Heart left ventricle (tissue), 16 donors: ENCODE measurements at regions not wholly inside any gene's neighbourhood (a gene's known extent, or its start where the extent isn't known, plus 50 kb on each side); places are given as distances from the start of the nearest gene placed in this dataset.

Source experiments
- ATAC-seq, 4 donors: fragments of 200-7000 bp; cut with Tn5 transposase; one replicate each; pipeline ENCODE4 v1.9.1; 2020 to 2022; ENCODE audit warnings: moderate library complexity in 4 of 4, mild to moderate bottlenecking in 3 of 4, moderate number of reproducible peaks in 1 of 4
- DNase-seq, 5 donors: peaks; one replicate each; pipeline ENCODE4 v3.0.0-alpha.2; 2020
- H3K27ac ChIP-seq, 12 donors: fragments of 200-600 bp; sonication (generic) in 4 of 12; one replicate each; pipeline versions ENCODE4 v1.5.0 to v1.8.0; 2016 to 2022; ENCODE audit warnings: mild to moderate bottlenecking in 2 of 12
- H3K27me3 ChIP-seq, 9 donors: fragments of 200-600 bp; sonication (generic) in 2 of 9; one replicate each; pipeline versions ENCODE4 v1.5.1 to v1.8.0; 2016 to 2022; ENCODE audit warnings: mild to moderate bottlenecking in 3 of 9
- H3K36me3 ChIP-seq, 9 donors: fragments of 200-600 bp; sonication (generic) in 2 of 9; one replicate each; pipeline versions ENCODE4 v1.5.0 to v1.8.0; 2018 to 2022; ENCODE audit warnings: mild to moderate bottlenecking in 2 of 9
- H3K4me1 ChIP-seq, 12 donors: fragments of 200-600 bp; sonication (generic) in 4 of 12; one replicate each; pipeline versions ENCODE4 v1.5.0 to v1.8.0; 2016 to 2022; ENCODE audit warnings: mild to moderate bottlenecking in 3 of 12
- H3K4me3 ChIP-seq, 12 donors: fragments of 200-600 bp; sonication (generic) in 4 of 12; one replicate each; pipeline versions ENCODE4 v1.5.0 to v1.8.0; 2017 to 2022; ENCODE audit warnings: mild to moderate bottlenecking in 9 of 12, moderate library complexity in 4 of 12
- H3K9me3 ChIP-seq, 12 donors: fragments of 200-600 bp; sonication (generic) in 4 of 12; one replicate each; pipeline versions ENCODE4 v1.5.0 to v1.8.0; 2016 to 2022; ENCODE audit warnings: mild to moderate bottlenecking in 1 of 12
- POLR2A ChIP-seq, 2 donors: fragments of 450-650 bp; IDR thresholded peaks; one replicate each; pipeline ENCODE4 v1.6.1; 2017; ENCODE audit warnings: antibody characterized with exemption in 2 of 2, mild to moderate bottlenecking in 2 of 2, moderate library complexity in 2 of 2
- whole genome bisulfite sequencing, 4 donors: extraction: QIAGEN DNeasy Blood & Tissue Kit in 2 of 4; methylation state at CpG; one replicate each; pipeline versions ENCODE4 v1.1.5 to v1.1.7; 2013 to 2018; 5-methylcytosine and 5-hydroxymethylcytosine counted together
- intact Hi-C, 10 donors: fragments of 100-400 bp; cut with DNase I; formaldehyde crosslinking; loops; one replicate each; pipeline versions ENCODE4 v1.11.1 to v1.14.2; 2022
- TF ChIP-seq, protein P1 (sequence below), 12 donors: fragments of 200-600 bp; sonication (generic) in 4 of 12; IDR thresholded peaks; one replicate each; pipeline versions ENCODE4 v1.5.0 to v1.8.0; 2018 to 2022; ENCODE audit warnings: antibody characterized with exemption in 12 of 12, mild to moderate bottlenecking in 5 of 12
- donor health status: ischemic (EF 13 %, LVEDD 7.1; RV severe dilation, severe dysfunction).
- donor health status: healthy with polysubstance abuse.
- donor health status: DM: no; HTN: yes; CAD: no.
- donor health status: DM: no; HTN: no; CAD: no.
- donor health status: ischemic (EF 25% LVEDD 6.9; RV normal size, moderate dysfunction).
- donor health status: ischemic (EF 25% LVEDD 5.7; RV mildly dilated, moderate dysfunction).
- donor health status: healthy.
- donor health status: DM: yes; HTN: yes; CAD: no.
- donor health status: ischemic (EF 35%, LVEDD 5.7; RV mildly dilated, moderate dysfunction).
- donor health status: nonischemic (EF 11% LVEDD 7.7; RV severe dilation, severe dysfunction).
- donor health status: DM: yes; HTN: yes; CAD: no.
- donor health status: PGD.
- donor health status: ischemic (EF 29% LVEDD 5.4; RV normal size, mild dysfunction).
- donor health status: nonischemic (EF 23%, LVEDD 6.1; RV moderate dilation, normal function).

GRCh38 chr2:49360407-49360767 lies 206.1 kb upstream of the FSHR start:
- peaks cover 0 to 9% (median 0%) of the 10 kb centered on the region in 12 donors for H3K9me3 ChIP-seq
- DNase-seq, result no peak
- no peak overlapping the region for H3K27ac ChIP-seq
- no peak for ATAC-seq
- no peaks in the 10 kb centered on the region for H3K27me3 ChIP-seq
- TF ChIP-seq POLR2A (IDR thresholded peaks at IDR 0.05), result no peak
- TF ChIP-seq, protein P1, sequence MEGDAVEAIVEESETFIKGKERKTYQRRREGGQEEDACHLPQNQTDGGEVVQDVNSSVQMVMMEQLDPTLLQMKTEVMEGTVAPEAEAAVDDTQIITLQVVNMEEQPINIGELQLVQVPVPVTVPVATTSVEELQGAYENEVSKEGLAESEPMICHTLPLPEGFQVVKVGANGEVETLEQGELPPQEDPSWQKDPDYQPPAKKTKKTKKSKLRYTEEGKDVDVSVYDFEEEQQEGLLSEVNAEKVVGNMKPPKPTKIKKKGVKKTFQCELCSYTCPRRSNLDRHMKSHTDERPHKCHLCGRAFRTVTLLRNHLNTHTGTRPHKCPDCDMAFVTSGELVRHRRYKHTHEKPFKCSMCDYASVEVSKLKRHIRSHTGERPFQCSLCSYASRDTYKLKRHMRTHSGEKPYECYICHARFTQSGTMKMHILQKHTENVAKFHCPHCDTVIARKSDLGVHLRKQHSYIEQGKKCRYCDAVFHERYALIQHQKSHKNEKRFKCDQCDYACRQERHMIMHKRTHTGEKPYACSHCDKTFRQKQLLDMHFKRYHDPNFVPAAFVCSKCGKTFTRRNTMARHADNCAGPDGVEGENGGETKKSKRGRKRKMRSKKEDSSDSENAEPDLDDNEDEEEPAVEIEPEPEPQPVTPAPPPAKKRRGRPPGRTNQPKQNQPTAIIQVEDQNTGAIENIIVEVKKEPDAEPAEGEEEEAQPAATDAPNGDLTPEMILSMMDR (IDR thresholded peaks at IDR 0.05), result no peak
- no peaks in the 10 kb centered on the region for H3K4me1 ChIP-seq
- H3K4me3 ChIP-seq, result no peak overlapping the region
- 31 to 38% (median 33%) methylated on average over 2 of the region's 2 CpGs for WGBS, 4 donors
- H3K36me3 ChIP-seq, result no peaks in the 10 kb centered on the region
- intact Hi-C loops, result no loop called here

GRCh38 chr2:49359721-49360406 lies 205.5 kb upstream of the FSHR start:
- H3K36me3 ChIP-seq, result no peaks in the 10 kb centered on the region
- ATAC-seq (no peak), DNase-seq (no peak)
- 43 to 54% (median 46%) methylated on average over 2 of the region's 2 CpGs for WGBS, 4 donors
- intact Hi-C loops, result no loop called here
- no peak overlapping the region for H3K27ac ChIP-seq
- H3K4me3 ChIP-seq, result no peak overlapping the region
- H3K27me3 ChIP-seq, result no peaks in the 10 kb centered on the region
- no peaks in the 10 kb centered on the region for H3K4me1 ChIP-seq
- no peak for TF ChIP-seq POLR2A (IDR thresholded peaks at IDR 0.05)
- TF ChIP-seq, protein P1 (IDR thresholded peaks at IDR 0.05), result no peak
- H3K9me3 ChIP-seq, result peaks cover 0 to 9% (median 0%) of the 10 kb centered on the region in 12 donors

- Histone ChIP-seq H3K27me3 (no peaks in the 10 kb centered on the region), H3K27ac (no peak overlapping the region), H3K4me3 (no peak overlapping the region), H3K4me1 (no peaks in the 10 kb centered on the region), H3K36me3 (no peaks in the 10 kb centered on the region), H3K9me3 (no peaks in the 10 kb centered on the region)
- no peak for TF ChIP-seq POLR2A (IDR thresholded peaks at IDR 0.05)
- TF ChIP-seq, protein P1 (IDR thresholded peaks at IDR 0.05), result no peak
- DNase-seq, result no peak
- ATAC-seq, result no peak
- intact Hi-C loops, result no loop called here
These were observed 201.3 kb upstream of the FSHR start for GRCh38 chr2:49355611-49356010.

- TF ChIP-seq POLR2A (IDR thresholded peaks at IDR 0.05), result no peak
- TF ChIP-seq, protein P1 (IDR thresholded peaks at IDR 0.05), result no peak
- ATAC-seq (no peak), DNase-seq (no peak)
- intact Hi-C loops, result no loop called here
- Histone ChIP-seq H3K27ac (no peak overlapping the region), H3K27me3 (no peaks in the 10 kb centered on the region), H3K4me3 (no peak overlapping the region), H3K4me1 (no peaks in the 10 kb centered on the region), H3K9me3 (no peaks in the 10 kb centered on the region), H3K36me3 (no peaks in the 10 kb centered on the region)
- WGBS, 4 donors, result 36 to 53% (median 41%) methylated on average over 4 of the region's 4 CpGs
These were observed 197.2 kb upstream of the FSHR start for GRCh38 chr2:49351560-49351959.
